GM13976 (cell line): ENCODE measurements at regions not wholly inside any gene's neighbourhood (a gene's known extent, or its start where the extent isn't known, plus 50 kb on each side); places are given as distances from the start of the nearest gene placed in this dataset.

Experiments
- DNase-seq: peaks from one replicate; pipeline ENCODE4 v3.0.0; 2012; ENCODE audit warnings: low spot score
- in situ Hi-C: fragments of 300-500 bp; cut with MboI; formaldehyde crosslinking; loops from one replicate; pipeline ENCODE4 v1.12.0; 2022; ENCODE audit warnings: low sequenced_read_pairs, mixed read lengths, inconsistent platforms; ENCODE audit not compliant: unreplicated experiment
- TF ChIP-seq, protein P1 (sequence below): IDR thresholded peaks from 2 replicates; pipeline ENCODE4 v1.5.1; 2012; ENCODE audit warnings: borderline replicate concordance, mild to moderate bottlenecking; ENCODE audit not compliant: insufficient read depth; ENCODE audit errors: extremely low read depth, missing control alignments, control extremely low read depth

DNA sequence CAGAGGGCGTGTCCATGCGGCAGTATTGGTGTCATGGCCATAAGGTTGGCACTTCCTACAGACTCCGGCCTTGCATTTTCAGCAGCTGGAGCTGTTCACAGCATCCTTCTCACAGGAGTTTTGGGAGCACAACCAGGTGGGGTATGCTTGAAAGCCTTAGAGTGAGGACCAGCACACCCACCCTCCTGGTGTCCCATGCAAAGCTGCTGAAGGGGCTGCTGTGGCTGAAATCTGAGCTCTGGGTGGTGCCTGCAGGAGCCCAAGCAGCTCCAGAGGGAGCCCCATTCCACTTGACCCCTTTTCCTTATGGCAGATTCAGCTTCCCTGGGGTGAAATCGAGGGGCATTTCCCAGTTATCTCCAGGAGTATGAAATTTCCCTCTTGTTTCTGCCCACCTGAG, 74.0 kb upstream of the BHLHE23 start:
- TF ChIP-seq, protein P1, sequence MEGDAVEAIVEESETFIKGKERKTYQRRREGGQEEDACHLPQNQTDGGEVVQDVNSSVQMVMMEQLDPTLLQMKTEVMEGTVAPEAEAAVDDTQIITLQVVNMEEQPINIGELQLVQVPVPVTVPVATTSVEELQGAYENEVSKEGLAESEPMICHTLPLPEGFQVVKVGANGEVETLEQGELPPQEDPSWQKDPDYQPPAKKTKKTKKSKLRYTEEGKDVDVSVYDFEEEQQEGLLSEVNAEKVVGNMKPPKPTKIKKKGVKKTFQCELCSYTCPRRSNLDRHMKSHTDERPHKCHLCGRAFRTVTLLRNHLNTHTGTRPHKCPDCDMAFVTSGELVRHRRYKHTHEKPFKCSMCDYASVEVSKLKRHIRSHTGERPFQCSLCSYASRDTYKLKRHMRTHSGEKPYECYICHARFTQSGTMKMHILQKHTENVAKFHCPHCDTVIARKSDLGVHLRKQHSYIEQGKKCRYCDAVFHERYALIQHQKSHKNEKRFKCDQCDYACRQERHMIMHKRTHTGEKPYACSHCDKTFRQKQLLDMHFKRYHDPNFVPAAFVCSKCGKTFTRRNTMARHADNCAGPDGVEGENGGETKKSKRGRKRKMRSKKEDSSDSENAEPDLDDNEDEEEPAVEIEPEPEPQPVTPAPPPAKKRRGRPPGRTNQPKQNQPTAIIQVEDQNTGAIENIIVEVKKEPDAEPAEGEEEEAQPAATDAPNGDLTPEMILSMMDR, result no peak
- DNase-seq, result no peak
- in situ Hi-C loops, result no loop called here

DNA sequence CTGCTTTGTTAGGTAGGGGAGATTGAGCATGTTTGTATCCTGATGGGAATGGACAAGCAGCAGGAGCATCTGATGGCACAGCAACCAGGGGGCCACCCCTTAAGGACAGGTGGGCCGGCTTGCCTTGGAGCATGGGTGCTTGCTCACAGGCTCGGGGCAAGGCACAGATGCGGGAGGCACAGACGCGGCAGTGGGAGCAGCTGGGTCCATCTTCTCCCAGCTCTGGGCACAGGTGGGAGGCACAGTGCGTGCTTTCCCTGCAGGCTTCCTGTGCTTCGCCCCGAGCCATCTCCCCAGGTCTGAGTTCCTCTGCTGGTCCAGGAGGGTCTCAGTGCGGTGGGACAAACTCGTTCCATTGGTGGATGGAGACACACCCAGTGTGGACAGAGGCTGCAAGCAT, 73.6 kb upstream of the BHLHE23 start:
- DNase-seq, result no peak
- TF ChIP-seq, protein P1, result no peak
- in situ Hi-C loops, result no loop called here

DNA sequence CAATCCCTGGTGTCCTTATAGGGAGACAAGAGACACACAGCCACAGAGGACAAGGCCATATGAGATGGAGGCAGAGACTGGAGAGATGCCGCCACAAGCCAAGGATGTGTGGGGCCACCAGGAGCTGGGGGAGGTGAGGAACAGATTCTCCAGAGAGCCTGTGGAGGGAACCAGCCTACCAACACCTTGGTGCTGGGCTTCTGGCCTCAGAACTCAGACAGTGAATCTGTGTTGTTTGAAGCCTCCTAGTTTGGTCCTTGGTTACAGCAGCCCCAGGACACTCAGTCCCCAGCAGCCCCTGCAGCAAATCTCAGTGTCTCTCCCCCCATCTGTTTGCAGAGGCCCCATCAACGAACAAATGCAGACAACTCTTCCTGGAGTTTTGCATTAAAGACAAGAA, 73.2 kb upstream of the BHLHE23 start:
- DNase-seq, result no peak
- TF ChIP-seq, protein P1, result no peak
- in situ Hi-C loops, result loop anchor here (10.0 kb wide), 1 partner anchor 85 kb away; no protein-coding TSS in a partner anchor

DNA sequence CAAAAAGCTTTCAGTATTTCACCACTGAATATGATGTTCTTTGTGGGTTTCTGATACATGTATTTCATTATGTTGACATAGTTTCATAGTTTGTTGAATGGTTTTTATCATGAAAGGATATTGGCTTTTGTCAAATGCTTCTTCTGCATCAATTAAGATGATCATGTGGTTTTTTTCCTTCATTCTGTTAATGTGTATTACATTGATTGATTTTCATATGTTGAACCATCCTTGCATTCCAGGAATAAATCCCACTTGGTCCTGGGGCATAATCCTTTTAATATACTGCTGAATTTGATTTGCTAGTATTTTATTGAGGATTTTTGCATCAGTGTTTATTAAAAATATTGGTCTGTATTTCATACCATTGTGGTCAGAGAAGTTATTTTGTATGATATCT, 70.9 kb upstream of the BHLHE23 start:
- DNase-seq, result no peak
- in situ Hi-C loops, result loop anchor here (10.0 kb wide), 1 partner anchor 87 kb away; no protein-coding TSS in a partner anchor
- TF ChIP-seq, protein P1, result no peak

DNA sequence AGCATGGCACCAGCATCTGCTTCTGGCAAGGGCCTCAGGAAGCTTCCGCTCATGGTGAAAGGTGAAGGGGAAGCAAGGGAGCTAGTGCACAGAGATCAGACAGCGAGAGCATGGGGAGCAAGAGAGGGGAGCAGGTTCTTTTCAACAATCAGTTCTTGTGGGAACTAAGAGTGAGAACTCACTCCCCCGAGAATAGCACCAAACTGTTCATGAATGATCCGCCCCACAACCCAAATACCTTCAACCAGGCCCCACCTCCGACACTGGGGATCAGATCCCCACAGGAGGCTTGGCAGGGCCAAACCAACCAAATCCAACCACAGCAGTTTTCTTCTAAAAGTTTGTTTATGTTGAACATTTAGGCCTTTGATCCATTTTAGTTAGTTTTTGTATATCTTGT, 69.7 kb upstream of the BHLHE23 start:
- in situ Hi-C loops, result loop anchor here (10.0 kb wide), 1 partner anchor 88 kb away; no protein-coding TSS in a partner anchor
- TF ChIP-seq, protein P1, result no peak
- DNase-seq, result no peak

DNA sequence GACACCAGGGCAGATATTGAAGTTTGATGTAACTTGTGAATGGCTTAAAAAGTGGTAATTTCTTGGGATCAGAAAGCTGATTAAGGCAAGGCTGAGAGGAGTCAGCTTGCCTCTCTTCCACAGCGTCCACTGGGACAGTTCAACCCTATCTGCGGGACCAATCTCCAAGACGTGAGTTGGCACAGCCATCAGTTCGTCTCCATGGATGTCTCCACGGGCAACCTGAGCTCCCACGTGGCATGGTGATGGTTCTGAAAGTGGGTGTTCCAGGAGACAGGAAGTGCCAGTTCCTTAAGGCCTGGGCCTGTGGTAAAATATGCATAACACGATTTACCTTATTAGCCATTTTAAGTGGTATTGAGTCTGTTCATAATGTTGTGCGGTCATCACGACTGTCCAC, 67.9 kb upstream of the BHLHE23 start:
- TF ChIP-seq, protein P1, result no peak
- in situ Hi-C loops, result loop anchor here (10.0 kb wide), 1 partner anchor 90 kb away; no protein-coding TSS in a partner anchor
- no peak for DNase-seq
